Esophagus squamous epithelium (tissue), 4 donors: ENCODE measurements at regions not wholly inside any gene's neighbourhood (a gene's known extent, or its start where the extent isn't known, plus 50 kb on each side); places are given as distances from the start of the nearest gene placed in this dataset.
"Not testable (repeated sequence)": the region's sequence is repeated elsewhere in the genome, so short reads cannot be mapped to it uniquely, and the experiment has no call there.

ENCODE experiments used
- CTCF ChIP-seq, 6 experiments: fragments of 450-650 bp in 4 of 6; fragments of 200-600 bp in 2 of 6; sonication (generic) in 2 of 6; IDR thresholded peaks; one replicate each; pipeline ENCODE4 v1.5.1; 2016 to 2019; ENCODE audit warnings: antibody characterized with exemption in 6 of 6, mild to moderate bottlenecking in 4 of 6, moderate library complexity in 4 of 6
- POLR2A ChIP-seq, 4 donors: fragments of 450-650 bp; IDR thresholded peaks; one replicate each; pipeline ENCODE4 v1.6.1; 2017; ENCODE audit warnings: antibody characterized with exemption in 4 of 4, mild to moderate bottlenecking in 4 of 4, moderate library complexity in 3 of 4

GRCh38 chr6:71097264-71097663, 140.4 kb upstream of the B3GAT2 start:
- TF ChIP-seq POLR2A, CTCF (IDR thresholded peaks at IDR 0.05): not testable (repeated sequence)
